ENCODE measurements at regions not wholly inside any gene's neighbourhood (a gene's known extent, or its start where the extent isn't known, plus 50 kb on each side); places are given as distances from the start of the nearest gene placed in this dataset.

DNA sequence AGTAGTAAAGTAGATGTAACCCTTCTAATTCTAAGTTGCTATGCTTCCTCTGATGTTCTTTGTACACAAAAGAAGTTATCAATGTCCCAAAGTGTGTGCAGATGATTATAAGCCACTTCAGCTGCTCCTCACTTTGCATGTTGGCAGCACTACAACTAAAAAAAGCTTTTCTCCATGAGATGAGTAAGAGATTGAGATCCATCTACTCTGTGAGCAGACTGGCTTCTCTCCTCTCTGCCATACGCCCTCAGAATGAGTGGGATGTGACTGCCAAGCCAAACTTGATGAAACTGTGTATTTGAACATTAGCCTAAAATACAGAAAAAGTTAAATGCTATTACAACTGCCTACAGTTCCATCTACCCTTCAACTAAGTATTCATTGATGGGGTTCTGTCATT is 102.9 kb upstream of the ETV1 start:
- Histone ChIP-seq H3K9ac (ENCODE audit: control insufficient read depth, extremely low read depth, insufficient read depth, low read length) (no peak overlapping the region), H3K9me1 (ENCODE audit: control insufficient read depth, extremely low read depth, insufficient read depth, low read length) (no peaks in the 10 kb centered on the region), H3K36me3 (ENCODE audit: control insufficient read depth in 2 of 2, extremely low read depth in 1 of 2, insufficient read depth in 2 of 2, low read length in 2 of 2) (no peaks in the 10 kb centered on the region), H4K20me1 (ENCODE audit: control insufficient read depth, extremely low read depth, insufficient read depth, low read length) (no peaks in the 10 kb centered on the region), H3K4me2 (ENCODE audit: control insufficient read depth, extremely low read depth, insufficient read depth, low read depth, low read length) (no peak overlapping the region), H3K27me3 (ENCODE audit: control insufficient read depth, extremely low read depth, insufficient read depth, low read length) (no peaks in the 10 kb centered on the region), H3K4me1 (ENCODE audit: control insufficient read depth, extremely low read depth, insufficient read depth, low read length) (no peaks in the 10 kb centered on the region), H3K27ac (ENCODE audit: control insufficient read depth, insufficient read depth, low read length) (no peak overlapping the region), H3K79me2 (ENCODE audit: control insufficient read depth, insufficient read depth, low read length) (no peaks in the 10 kb centered on the region), H3K4me3 (ENCODE audit: control insufficient read depth in 2 of 3, extremely low read depth in 1 of 3, insufficient read depth in 2 of 3, low read depth in 1 of 3, low read length in 3 of 3) (no peak overlapping the region), H3K9me3 (ENCODE audit: control insufficient read depth, low read depth, low read length) (no peaks in the 10 kb centered on the region), H2AFZ (ENCODE audit: control insufficient read depth, low read length) (no peak overlapping the region)
- TF ChIP-seq CTCF (optimal IDR thresholded peaks at IDR 0.05 in 1 of 3, IDR thresholded peaks at IDR 0.05 in 1 of 3, conservative IDR thresholded peaks at IDR 0.05 in 1 of 3; ENCODE audit: extremely low read depth in 1 of 3, insufficient read depth in 2 of 3, low read length in 3 of 3): no peak
- no peak for TF ChIP-seq EZH2 (IDR thresholded peaks at IDR 0.05; ENCODE audit: low read length)
- no peak for FAIRE-seq
- DNase-seq (ENCODE audit: low read depth, low spot score): no peak
- dilution Hi-C loops (cut with MboI; ENCODE audit: extremely low pct_ligation_motif_present, low sequenced_read_pairs): no loop called here

DNA sequence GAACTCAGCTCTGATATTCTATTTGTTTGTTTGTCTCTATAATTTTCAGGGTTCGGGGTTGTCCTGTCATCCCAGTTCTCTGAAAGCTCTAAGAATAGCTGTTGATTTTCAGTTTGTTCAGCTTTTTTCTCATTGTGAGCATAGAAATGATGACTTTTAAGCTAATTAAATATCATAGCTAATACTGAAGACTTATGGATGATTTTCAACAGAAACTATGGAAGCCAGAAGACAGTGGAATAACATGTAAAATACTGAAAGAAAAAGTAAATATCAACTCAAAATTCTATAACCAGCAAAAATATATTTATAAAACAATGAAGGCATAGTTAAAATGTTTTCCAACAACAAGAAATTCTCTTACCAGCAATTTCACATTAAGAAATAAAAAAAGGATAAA is 96.4 kb upstream of the ETV1 start:
- Histone ChIP-seq H3K9me3 (ENCODE audit: control insufficient read depth, low read depth, low read length) (no peaks in the 10 kb centered on the region), H3K79me2 (ENCODE audit: control insufficient read depth, insufficient read depth, low read length) (no peaks in the 10 kb centered on the region), H4K20me1 (ENCODE audit: control insufficient read depth, extremely low read depth, insufficient read depth, low read length) (no peaks in the 10 kb centered on the region), H3K27me3 (ENCODE audit: control insufficient read depth, extremely low read depth, insufficient read depth, low read length) (no peaks in the 10 kb centered on the region), H3K27ac (ENCODE audit: control insufficient read depth, insufficient read depth, low read length) (no peak overlapping the region), H3K9me1 (ENCODE audit: control insufficient read depth, extremely low read depth, insufficient read depth, low read length) (no peaks in the 10 kb centered on the region), H3K36me3 (ENCODE audit: control insufficient read depth in 2 of 2, extremely low read depth in 1 of 2, insufficient read depth in 2 of 2, low read length in 2 of 2) (no peaks in the 10 kb centered on the region), H3K4me1 (ENCODE audit: control insufficient read depth, extremely low read depth, insufficient read depth, low read length) (no peaks in the 10 kb centered on the region), H3K4me3 (ENCODE audit: control insufficient read depth in 2 of 3, extremely low read depth in 1 of 3, insufficient read depth in 2 of 3, low read depth in 1 of 3, low read length in 3 of 3) (no peak overlapping the region), H3K9ac (ENCODE audit: control insufficient read depth, extremely low read depth, insufficient read depth, low read length) (no peak overlapping the region), H2AFZ (ENCODE audit: control insufficient read depth, low read length) (no peak overlapping the region), H3K4me2 (ENCODE audit: control insufficient read depth, extremely low read depth, insufficient read depth, low read depth, low read length) (no peak overlapping the region)
- dilution Hi-C loops (cut with MboI; ENCODE audit: extremely low pct_ligation_motif_present, low sequenced_read_pairs): no loop called here
- no peak for TF ChIP-seq CTCF (optimal IDR thresholded peaks at IDR 0.05 in 1 of 3, IDR thresholded peaks at IDR 0.05 in 1 of 3, conservative IDR thresholded peaks at IDR 0.05 in 1 of 3; ENCODE audit: extremely low read depth in 1 of 3, insufficient read depth in 2 of 3, low read length in 3 of 3)
- no peak for TF ChIP-seq EZH2 (IDR thresholded peaks at IDR 0.05; ENCODE audit: low read length)
- DNase-seq (ENCODE audit: low read depth, low spot score) (no peak), FAIRE-seq (no peak)

All from keratinocyte (primary cell).